ENCODE measurements at regions not wholly inside any gene's neighbourhood (a gene's known extent, or its start where the extent isn't known, plus 50 kb on each side); places are given as distances from the start of the nearest gene placed in this dataset.
"Not testable (repeated sequence)": the region's sequence is repeated elsewhere in the genome, so short reads cannot be mapped to it uniquely, and the experiment has no call there.

GRCh38 chr4:57736781-57737180, 626.6 kb upstream of the IGFBP7 start:
- no peak for TF ChIP-seq CTCF (IDR thresholded peaks at IDR 0.05)
- DNase-seq (ENCODE audit: low spot score) (no peak), ATAC-seq (ENCODE audit: low FRiP score) (no peak)

GRCh38 chr4:57734104-57734670, 624.0 kb upstream of the IGFBP7 start:
- DNase-seq (ENCODE audit: low spot score) (no peak), ATAC-seq (ENCODE audit: low FRiP score) (no peak)
- TF ChIP-seq CTCF (IDR thresholded peaks at IDR 0.05) = no peak

- not testable (repeated sequence) for ATAC-seq (ENCODE audit: low FRiP score); DNase-seq (ENCODE audit: low spot score)
These were observed 619.8 kb upstream of the IGFBP7 start for GRCh38 chr4:57729775-57730570.

GRCh38 chr4:57726154-57726553, 616.0 kb upstream of the IGFBP7 start:
- DNase-seq (ENCODE audit: low spot score) (no peak), ATAC-seq (ENCODE audit: low FRiP score) (no peak)
- no peak for TF ChIP-seq CTCF (IDR thresholded peaks at IDR 0.05)

GRCh38 chr4:57719456-57719855, 609.3 kb upstream of the IGFBP7 start:
- ATAC-seq (ENCODE audit: low FRiP score) (no peak), DNase-seq (ENCODE audit: low spot score) (no peak)
- no peak for TF ChIP-seq CTCF (IDR thresholded peaks at IDR 0.05)

GRCh38 chr4:57714313-57714712, 604.1 kb upstream of the IGFBP7 start:
- DNase-seq (ENCODE audit: low spot score); ATAC-seq (ENCODE audit: low FRiP score): not testable (repeated sequence)

GRCh38 chr4:57710053-57710452, 599.9 kb upstream of the IGFBP7 start:
- no peak for DNase-seq (ENCODE audit: low spot score)
- TF ChIP-seq CTCF (IDR thresholded peaks at IDR 0.05) = no peak
- ATAC-seq (ENCODE audit: low FRiP score) = no peak

GRCh38 chr4:57691370-57691769, 581.2 kb upstream of the IGFBP7 start:
- no peak for ATAC-seq (ENCODE audit: low FRiP score)
- no peak for TF ChIP-seq CTCF (IDR thresholded peaks at IDR 0.05)
- DNase-seq (ENCODE audit: low spot score) = no peak

Measured in omental fat pad (tissue), 3 donors.